ENCODE measurements at regions not wholly inside any gene's neighbourhood (a gene's known extent, or its start where the extent isn't known, plus 50 kb on each side); places are given as distances from the start of the nearest gene placed in this dataset.

DNA sequence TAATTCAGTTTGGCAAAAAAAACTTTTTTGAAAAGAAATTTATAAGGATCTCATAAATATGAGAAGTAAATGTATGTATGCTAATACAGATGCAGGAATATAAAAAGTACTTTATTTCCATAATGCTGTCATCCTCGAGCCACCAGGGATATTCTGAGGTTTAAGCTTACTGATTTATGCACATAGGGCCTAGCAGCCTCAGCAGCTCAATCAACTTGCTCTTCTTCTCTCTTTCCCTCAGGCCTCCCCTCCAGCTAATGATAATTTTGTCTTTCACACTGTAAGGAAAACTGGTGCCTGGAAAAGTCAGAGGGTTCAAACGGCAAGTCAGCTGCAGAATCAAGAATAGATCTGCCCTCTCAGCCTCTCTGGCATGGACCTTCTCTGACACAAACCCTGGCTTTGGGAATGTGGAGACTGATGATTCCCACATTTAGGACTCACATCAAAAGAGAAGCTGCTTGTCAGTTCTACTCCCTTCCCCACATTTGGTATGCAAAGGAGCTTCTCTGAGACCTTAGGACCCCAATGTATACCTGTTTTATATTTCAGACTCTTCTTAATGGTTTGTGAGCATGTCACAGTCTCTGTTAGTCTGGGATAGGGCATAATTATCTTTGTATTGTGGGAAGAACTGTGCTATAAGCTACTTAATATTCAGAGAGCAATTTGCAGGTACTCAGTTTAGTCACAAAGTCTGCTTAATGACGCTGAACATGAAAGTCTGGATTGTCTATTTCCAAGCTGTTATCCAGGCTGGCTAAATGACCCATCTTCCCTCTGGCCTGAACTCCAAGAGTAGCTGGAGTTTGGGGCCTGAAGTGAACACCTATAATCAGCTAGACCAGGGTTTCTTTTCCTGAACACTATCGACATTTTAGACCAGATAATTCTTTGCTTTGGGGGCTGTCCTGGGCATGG lies 52.1 kb upstream of the DIPK1A start:
- no peak for DNase-seq
- intact Hi-C loops (cut with DNase I): no loop called here

DNA sequence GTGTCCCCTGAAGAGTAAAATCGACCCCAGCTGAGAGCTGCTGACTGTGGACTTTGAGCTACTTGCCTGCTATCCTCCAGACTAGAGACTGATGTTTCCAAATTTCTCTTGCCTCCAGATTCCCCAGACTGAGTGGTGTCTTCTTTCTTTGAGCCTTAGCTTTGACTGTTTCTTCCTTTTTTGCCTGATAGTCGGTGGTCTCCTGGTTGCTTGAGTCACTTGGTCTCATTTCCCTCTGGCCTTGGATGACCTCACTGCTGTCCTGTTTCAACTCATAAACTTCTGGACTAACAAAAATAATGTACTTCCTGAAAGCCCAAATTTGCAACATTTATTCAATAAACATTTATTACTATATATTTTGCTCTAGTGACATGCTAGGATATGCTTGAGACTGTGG lies 52.9 kb upstream of the DIPK1A start:
- intact Hi-C loops (cut with DNase I): no loop called here
- no peak for DNase-seq

DNA sequence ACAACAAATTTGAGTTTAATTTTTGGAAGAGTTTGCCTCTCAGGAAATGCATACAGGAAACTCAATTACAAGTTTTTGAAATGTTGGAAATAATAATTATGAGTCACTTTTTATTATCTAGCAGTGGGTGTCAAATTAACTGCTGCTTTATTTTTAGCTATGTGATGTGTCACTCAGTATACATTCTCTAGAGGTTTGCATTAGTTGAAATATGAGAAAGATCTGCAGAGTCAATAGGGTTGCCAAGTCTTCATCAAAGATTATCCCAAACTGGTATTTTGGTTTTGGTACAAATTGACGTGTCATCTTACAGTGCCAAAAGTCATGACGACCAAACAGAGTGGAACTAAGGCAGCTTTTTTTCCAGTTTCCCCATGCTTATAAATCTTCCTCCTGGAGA lies 54.3 kb upstream of the DIPK1A start:
- DNase-seq: no peak
- intact Hi-C loops (cut with DNase I): no loop called here

DNA sequence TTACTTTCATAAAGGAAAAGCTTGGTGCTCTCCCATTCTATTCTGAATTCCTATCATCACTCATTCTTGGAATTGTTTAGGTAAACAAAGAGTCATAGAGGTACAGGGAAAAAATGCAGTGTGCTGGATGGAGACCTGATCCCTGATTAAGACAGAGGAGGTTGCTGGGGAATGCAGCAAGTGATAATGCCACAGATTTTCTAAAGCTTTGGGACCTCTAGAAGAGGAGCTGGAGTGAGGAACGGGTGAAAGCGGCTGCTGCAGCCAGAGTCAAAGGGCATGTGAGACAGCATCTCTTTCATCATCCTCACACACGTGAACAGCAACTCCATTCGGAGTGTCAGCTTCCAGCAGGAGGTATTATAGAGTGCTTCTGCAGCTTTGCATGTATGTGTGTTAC lies 54.9 kb upstream of the DIPK1A start:
- DNase-seq: no peak
- intact Hi-C loops (cut with DNase I): no loop called here

DNA sequence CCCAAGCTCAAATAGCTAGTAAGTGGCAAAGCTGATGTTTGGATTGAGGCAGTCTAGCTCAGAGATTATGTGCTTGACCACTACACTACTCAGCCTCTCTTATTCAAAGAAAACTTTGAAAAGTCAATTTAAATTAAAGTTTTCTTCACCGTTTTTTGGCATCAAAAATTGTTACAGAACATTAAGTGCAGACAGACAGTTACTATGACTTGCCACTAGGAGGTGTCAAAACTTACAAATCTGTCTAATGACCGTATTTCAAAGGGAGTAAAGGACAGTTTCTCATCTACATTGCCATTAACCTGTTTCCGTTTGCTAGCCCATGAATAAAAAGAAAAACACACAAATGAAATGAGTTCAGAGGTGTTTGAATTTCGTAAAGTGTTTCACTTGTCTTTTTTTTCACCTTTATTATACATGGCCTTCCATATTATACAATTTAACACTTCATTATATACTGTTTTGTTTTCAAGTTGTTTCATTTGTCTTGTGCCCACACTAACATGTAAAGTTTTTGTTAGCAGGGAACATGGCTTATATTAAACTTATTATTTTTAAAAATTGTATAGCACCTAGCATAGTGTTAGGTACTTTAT lies 57.4 kb upstream of the MTF2 start:
- no peak for DNase-seq
- intact Hi-C loops (cut with DNase I): loop anchor here (2.0 kb wide), 1 partner anchor 41 kb away; no protein-coding TSS in a partner anchor

DNA sequence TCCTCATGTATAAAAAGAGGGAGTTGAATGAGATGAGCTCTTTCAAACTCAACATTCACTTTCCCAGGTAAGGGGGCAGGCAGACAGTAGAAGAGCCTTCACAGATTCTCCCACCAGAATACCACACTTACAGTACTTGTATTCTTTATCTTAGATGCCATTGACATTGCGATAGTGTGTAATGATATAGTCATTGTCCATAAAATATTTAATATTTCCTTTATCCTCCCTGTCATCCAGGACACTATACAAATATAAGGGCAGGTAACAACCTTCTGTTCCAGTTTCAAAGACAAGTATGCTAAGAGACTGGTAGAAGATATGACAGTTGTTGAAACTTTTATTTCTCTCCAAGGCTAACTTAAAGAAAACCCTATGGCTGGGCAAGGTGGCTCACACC lies 56.5 kb upstream of the MTF2 start:
- DNase-seq: no peak
- intact Hi-C loops (cut with DNase I): no loop called here

DNA sequence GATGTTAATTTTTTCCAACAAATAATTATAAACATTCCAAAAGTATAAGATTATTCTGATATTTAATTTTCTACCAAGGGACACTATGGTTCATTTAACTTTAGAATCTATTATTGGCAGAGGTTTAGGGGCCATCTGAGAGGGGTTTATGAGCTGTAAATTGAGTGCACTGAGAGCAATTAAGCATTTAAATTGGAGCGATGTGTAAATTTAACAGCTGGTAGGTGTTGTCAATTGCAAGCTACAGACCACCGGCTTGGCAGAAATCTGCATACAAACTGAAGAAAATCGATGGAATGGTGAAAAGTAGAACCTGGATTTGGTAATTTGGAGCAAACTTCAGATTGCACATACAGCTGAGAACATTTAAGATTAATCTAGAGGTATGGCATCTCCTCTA lies 55.8 kb upstream of the MTF2 start:
- no peak for DNase-seq
- intact Hi-C loops (cut with DNase I): no loop called here

DNA sequence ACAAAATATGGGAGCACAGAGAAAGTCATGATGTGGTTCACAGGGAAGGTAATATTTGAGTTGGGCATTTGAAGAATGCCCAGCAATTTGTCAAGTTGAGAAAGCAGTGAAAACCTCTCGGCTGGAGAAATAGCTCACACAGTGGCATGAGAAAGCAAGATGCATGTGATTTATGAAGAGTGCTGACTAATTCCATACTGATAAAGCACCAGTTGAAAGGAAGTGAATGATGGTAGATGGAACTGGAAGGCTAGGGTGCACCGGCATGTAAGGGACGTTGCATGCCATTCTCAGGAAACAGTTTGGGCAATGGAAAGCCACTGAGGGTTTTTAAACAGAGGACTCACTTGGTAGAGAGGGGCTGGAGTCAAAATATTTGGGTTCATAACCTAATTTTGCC lies 53.5 kb upstream of the MTF2 start:
- no peak for DNase-seq
- intact Hi-C loops (cut with DNase I): no loop called here

DNA sequence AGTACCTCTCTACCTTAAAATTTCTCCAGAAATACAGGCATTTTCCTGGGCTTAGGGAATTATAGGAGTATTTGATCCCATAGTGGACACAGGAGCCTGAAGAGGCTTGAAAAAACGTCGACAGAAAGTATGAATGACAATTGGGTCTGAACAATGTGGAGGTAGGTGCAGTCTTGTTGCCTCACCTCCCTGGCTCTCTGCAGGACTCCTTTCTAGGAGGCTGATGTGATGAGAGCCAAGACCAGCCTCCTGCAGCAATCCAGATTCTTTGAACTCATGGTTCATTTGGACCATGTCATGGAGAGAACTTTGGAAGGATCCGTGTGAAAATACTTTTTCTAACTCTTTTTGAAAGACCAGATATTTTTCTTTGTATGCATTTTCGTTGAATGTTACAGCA lies 50.5 kb upstream of the MTF2 start:
- no peak for DNase-seq
- intact Hi-C loops (cut with DNase I): no loop called here
